Fibroblast of lung (primary cell): ENCODE measurements at regions not wholly inside any gene's neighbourhood (a gene's known extent, or its start where the extent isn't known, plus 50 kb on each side); places are given as distances from the start of the nearest gene placed in this dataset.

ENCODE experiments used
- DNase-seq, 2 donors: peaks; one replicate each; pipeline versions ENCODE4 v3.0.0 to v3.0.0-alpha.2; 2010; ENCODE audit warnings: low read depth in 2 of 2
- H2AFZ ChIP-seq: 2 replicates; pipeline ENCODE4 v1.5.1; 2012; ENCODE audit warnings: low read length, control low read depth, inconsistent platforms
- H3K27ac ChIP-seq: 2 replicates; pipeline ENCODE4 v1.5.1; 2011; ENCODE audit warnings: low read length, control low read depth; ENCODE audit not compliant: insufficient read depth
- H3K27me3 ChIP-seq: 2 replicates; pipeline ENCODE4 v1.5.1; 2011; ENCODE audit warnings: mild to moderate bottlenecking, low read length; ENCODE audit not compliant: control insufficient read depth, insufficient read depth
- H3K36me3 ChIP-seq: 2 replicates; pipeline ENCODE4 v1.5.1; 2011; ENCODE audit warnings: low read length; ENCODE audit not compliant: control insufficient read depth, insufficient read depth
- H3K4me1 ChIP-seq: 2 replicates; pipeline ENCODE4 v1.5.1; 2011; ENCODE audit warnings: low read length; ENCODE audit not compliant: control insufficient read depth, insufficient read depth; ENCODE audit errors: extremely low read depth
- H3K4me2 ChIP-seq: 2 replicates; pipeline ENCODE4 v1.5.1; 2011; ENCODE audit warnings: low read length, control low read depth; ENCODE audit not compliant: insufficient read depth; ENCODE audit errors: extremely low read depth
- H3K4me3 ChIP-seq, 4 experiments: fragments of 200-600 bp in 1 of 4; sonication (generic) in 1 of 4; replicated peaks in 1 of 4; 2 replicates each; pipeline ENCODE4 v1.5.1; 2011 to 2016; ENCODE audit warnings: low read length in 4 of 4, low read depth in 3 of 4, mild to moderate bottlenecking in 3 of 4, control low read depth in 2 of 4, inconsistent platforms in 1 of 4, mixed read lengths in 1 of 4; ENCODE audit not compliant: insufficient read depth in 1 of 4; ENCODE audit errors: control extremely low read depth in 1 of 4
- H3K79me2 ChIP-seq: 2 replicates; pipeline ENCODE4 v1.5.1; 2012; ENCODE audit warnings: mild to moderate bottlenecking, low read length, inconsistent platforms; ENCODE audit not compliant: control insufficient read depth, insufficient read depth
- H3K9ac ChIP-seq: 2 replicates; pipeline ENCODE4 v1.5.1; 2011; ENCODE audit warnings: mild to moderate bottlenecking, low read length, control low read depth; ENCODE audit not compliant: insufficient read depth
- H3K9me3 ChIP-seq: 2 replicates; pipeline ENCODE4 v1.5.1; 2012; ENCODE audit warnings: low read depth, low read length; ENCODE audit not compliant: control insufficient read depth, insufficient read depth
- H4K20me1 ChIP-seq: 2 replicates; pipeline ENCODE4 v1.5.1; 2011; ENCODE audit warnings: low read length; ENCODE audit not compliant: control insufficient read depth, insufficient read depth; ENCODE audit errors: extremely low read depth
- CTCF ChIP-seq, 2 donors: IDR thresholded peaks in 1 of 2; conservative IDR thresholded peaks in 1 of 2; 1 replicate in 1 of 2; 2 replicates in 1 of 2; pipeline ENCODE4 v1.5.1; 2011 to 2012; ENCODE audit warnings: low read length in 2 of 2, control low read depth in 1 of 2, inconsistent platforms in 1 of 2, low read depth in 1 of 2, mild to moderate bottlenecking in 1 of 2
- EZH2 ChIP-seq: IDR thresholded peaks from 2 replicates; pipeline ENCODE4 v1.5.1; 2012; ENCODE audit warnings: low read length, control low read depth, mild to moderate bottlenecking; ENCODE audit errors: missing control alignments

- Histone ChIP-seq H3K9me3 (no peaks in the 10 kb centered on the region), H3K27me3 (peaks cover 8% of the 10 kb centered on the region), H4K20me1 (no peaks in the 10 kb centered on the region), H2AFZ (no peak overlapping the region), H3K4me2 (no peak overlapping the region), H3K27ac (no peak overlapping the region), H3K79me2 (no peaks in the 10 kb centered on the region), H3K4me1 (no peaks in the 10 kb centered on the region), H3K36me3 (no peaks in the 10 kb centered on the region), H3K9ac (no peak overlapping the region), H3K4me3 (no peak overlapping the region)
- DNase-seq, result no peak
- TF ChIP-seq CTCF (conservative IDR thresholded peaks at IDR 0.05 in 1 of 2, IDR thresholded peaks at IDR 0.05 in 1 of 2; ENCODE audit: low read depth in 1 of 2, low read length in 2 of 2) (no peak), EZH2 (no peak)
These were observed 65.8 kb upstream of the TOP3B start for GRCh38 chr22:22048318-22048942.

GRCh38 chr22:22047776-22048175, 65.2 kb upstream of the TOP3B start:
- Histone ChIP-seq H3K36me3 (no peaks in the 10 kb centered on the region), H4K20me1 (no peaks in the 10 kb centered on the region), H3K4me1 (no peaks in the 10 kb centered on the region), H3K79me2 (no peaks in the 10 kb centered on the region), H3K4me2 (no peak overlapping the region), H3K9me3 (no peaks in the 10 kb centered on the region), H3K27me3 (peaks cover 8% of the 10 kb centered on the region), H3K9ac (no peak overlapping the region), H3K4me3 (no peak overlapping the region), H3K27ac (no peak overlapping the region), H2AFZ (no peak overlapping the region)
- TF ChIP-seq EZH2, result no peak
- no peak for TF ChIP-seq CTCF (conservative IDR thresholded peaks at IDR 0.05 in 1 of 2, IDR thresholded peaks at IDR 0.05 in 1 of 2; ENCODE audit: low read depth in 1 of 2, low read length in 2 of 2)
- no peak for DNase-seq

GRCh38 chr22:22047266-22047665, 64.7 kb upstream of the TOP3B start:
- H2AFZ ChIP-seq, result no peak overlapping the region
- no peak overlapping the region for H3K9ac ChIP-seq
- TF ChIP-seq CTCF (conservative IDR thresholded peaks at IDR 0.05 in 1 of 2, IDR thresholded peaks at IDR 0.05 in 1 of 2; ENCODE audit: low read depth in 1 of 2, low read length in 2 of 2) (no peak), EZH2 (no peak)
- no peak overlapping the region for H3K4me2 ChIP-seq
- no peak overlapping the region for H3K27ac ChIP-seq
- no peaks in the 10 kb centered on the region for H3K9me3 ChIP-seq
- no peaks in the 10 kb centered on the region for H3K4me1 ChIP-seq
- no peak overlapping the region for H3K4me3 ChIP-seq
- no peaks in the 10 kb centered on the region for H3K36me3 ChIP-seq
- no peak for DNase-seq
- H3K27me3 ChIP-seq, result peaks cover 8% of the 10 kb centered on the region
- H3K79me2 ChIP-seq, result no peaks in the 10 kb centered on the region
- H4K20me1 ChIP-seq, result no peaks in the 10 kb centered on the region
